Fibroblast of skin of back (primary cell): ENCODE measurements at regions not wholly inside any gene's neighbourhood (a gene's known extent, or its start where the extent isn't known, plus 50 kb on each side); places are given as distances from the start of the nearest gene placed in this dataset.
"Not testable (repeated sequence)": the region's sequence is repeated elsewhere in the genome, so short reads cannot be mapped to it uniquely, and the experiment has no call there.

Experiments
- DNase-seq: peaks from one replicate; pipeline ENCODE4 v3.0.0-alpha.2; 2013

DNA sequence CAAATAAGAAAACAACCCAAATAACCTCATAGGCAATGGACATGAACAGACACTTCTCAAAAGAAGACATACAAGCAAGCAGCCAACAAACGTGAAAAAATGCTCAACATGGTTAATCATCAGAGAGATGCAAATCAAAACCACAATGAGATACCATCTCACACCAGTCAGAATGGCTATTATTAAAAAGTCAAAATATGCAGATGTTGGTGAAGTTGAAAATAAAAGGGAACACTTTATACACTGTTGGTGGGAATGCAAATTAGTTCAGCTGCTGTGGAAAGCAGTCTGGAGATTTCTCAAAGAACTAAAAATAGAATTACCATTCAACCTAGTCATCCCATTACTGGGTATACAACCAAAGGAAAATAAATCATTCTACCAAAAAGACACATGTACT, 606.4 kb downstream of the KCTD12 start:
- peak; percentile 11 for DNase-seq

DNA sequence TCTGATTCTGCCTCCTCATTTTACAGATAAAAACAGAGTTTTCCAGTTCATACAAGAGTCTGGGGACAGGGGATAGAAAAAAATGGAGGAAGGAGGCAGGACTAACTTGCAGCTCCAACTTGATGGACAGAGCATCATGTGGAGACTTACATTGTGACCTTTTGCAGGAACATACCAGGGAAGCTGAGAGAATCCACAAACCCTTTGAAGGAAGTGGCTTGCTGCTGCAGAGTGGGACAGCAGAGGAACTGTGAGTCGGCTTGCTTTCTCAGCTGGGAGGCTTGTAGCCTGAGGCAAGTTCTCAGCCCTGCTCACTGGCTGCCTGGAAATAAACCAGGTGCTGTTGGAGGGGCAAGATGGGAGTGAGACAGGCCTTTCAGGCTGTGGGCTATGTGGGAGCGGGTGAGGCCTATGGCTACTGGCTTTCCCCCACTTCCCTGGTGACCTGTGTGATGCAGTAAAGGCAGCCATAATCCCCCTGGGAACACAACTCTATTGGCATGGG, 614.4 kb downstream of the KCTD12 start:
- peak; percentile 23 for DNase-seq

DNA sequence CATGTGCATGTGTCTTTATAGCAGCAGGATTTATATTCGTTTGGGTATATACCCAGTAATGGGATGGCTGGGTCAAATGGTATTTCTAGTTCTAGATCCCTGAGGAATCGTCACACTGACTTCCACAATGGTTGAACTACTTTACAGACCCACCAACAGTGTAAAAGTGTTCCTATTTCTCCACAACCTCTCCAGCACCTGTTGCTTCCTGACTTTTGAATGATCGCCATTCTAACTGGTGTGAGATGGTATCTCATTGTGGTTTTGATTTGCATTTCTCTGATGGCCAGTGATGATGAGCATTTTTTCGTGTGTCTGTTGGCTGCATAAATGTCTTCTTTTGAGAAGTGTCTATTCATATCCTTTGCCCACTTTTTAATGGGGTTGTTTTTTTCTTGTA, 617.9 kb downstream of the KCTD12 start:
- DNase-seq, result not testable (repeated sequence)

GRCh38 chr13:76267216-76267615, 619.0 kb downstream of the KCTD12 start:
- peak; percentile 23 for DNase-seq

- DNase-seq, result peak; percentile 17
Measured at GRCh38 chr13:76266561-76266960, 619.6 kb downstream of the KCTD12 start.

DNA sequence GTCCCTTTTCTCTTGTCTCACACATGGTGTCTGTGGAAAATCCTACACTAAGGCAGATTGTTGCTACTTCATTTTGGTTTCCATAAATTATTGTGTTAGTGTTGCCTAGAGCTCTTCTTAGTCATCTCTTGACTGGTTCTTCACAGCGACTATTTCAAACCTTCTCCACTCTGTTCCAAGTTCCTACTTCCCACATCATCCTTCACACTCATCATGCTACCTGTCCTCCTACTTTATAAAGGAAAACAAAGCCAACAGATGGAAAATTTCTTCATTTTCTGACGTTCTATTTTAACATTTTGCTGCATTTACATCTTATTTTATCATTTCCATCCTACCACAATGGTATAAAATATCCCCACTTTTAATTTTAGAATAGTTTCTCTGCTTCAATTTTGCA, 614.1 kb downstream of the LMO7 start:
- DNase-seq, result no peak

DNA sequence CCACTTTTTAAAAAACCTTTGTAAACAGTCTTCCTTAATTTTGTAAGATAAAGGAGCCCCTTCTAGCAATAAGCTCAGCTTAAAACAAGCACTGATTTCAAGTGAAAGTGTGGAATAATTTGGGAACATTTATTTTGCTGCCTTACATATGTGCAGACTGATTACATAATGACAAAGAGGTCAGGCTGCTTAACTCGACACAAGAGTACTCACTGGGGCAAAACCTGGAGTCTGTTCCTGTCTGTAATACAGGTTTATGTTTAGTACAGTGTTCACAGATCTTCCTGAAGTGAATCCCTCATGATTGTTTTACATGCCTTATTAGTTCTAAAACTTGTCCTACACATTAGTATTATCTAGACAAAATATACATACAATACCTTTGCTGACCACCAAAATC, 609.8 kb downstream of the LMO7 start:
- DNase-seq, result no peak

DNA sequence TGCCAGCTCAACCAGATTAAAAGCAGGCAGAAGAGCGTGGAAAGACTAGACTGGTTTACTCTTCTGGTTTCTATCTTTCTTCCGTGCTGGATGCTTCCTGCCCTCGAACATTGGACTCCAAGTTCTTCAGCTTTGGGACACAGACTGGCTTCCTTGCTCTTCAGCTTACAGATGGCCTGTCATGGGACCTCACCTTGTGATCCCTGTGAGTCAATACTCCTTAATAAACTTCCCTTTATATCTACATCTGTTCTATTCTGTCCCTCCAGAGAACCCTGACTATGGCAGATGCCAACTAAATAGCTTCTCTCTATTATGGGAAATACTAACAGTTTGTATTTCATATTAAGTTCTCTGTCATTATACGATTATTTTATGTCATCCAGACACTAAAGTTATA, 609.1 kb downstream of the LMO7 start:
- no peak for DNase-seq

- DNase-seq, result not testable (repeated sequence)
Measured at GRCh38 chr13:76243120-76243519, 607.0 kb downstream of the LMO7 start.

GRCh38 chr13:76239031-76239680, 603.0 kb downstream of the LMO7 start:
- no peak for DNase-seq

DNA sequence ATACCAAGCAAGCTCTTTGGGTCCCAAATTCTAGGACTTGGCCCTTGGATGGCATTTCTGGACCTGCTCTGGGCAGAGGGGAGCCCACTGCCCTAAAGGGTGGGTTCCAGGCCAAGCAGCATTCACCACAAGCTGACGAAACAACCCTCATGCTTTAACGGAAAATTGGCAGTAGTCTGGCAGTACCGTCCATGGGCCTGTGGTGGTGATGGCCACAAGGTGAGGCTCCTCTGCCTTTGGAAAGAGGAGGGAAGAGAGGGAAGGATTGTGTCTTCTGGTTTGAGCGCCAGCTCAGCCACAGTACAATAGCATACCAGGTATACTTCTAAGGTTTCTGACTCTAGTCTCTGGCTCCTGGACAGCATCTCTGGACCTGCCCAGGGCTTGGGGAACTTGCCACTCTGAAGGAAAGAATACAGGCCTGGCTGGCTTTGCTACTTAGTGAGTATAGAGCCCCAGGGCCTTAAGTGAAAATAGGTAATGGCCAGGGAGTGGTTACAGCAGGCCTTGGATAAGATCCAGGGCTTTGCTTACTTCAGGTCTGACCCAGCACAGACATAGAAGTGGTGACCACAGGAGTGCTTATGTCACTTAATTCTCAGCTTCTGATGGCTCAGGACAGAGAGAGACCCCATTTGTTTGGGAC, 595.5 kb downstream of the LMO7 start:
- no peak for DNase-seq

DNA sequence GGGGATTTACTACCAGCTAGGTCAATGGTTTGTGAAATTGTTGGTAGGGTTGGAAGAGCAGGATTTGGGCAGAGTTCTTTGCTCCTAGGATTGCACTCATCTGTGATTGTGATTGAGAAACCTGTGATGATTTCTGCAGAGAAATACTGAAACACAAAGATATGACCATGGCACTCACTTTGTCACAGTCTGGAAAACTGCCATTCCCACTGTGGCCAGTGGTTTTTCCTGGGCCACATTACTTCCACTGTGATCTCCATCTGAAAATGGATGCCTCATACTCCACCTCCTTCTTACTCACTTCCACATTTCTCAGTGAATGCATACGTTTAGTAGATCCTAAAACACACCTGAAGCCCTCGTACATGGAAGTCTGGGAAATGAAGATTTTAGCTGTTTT, 593.2 kb downstream of the LMO7 start:
- DNase-seq, result no peak

DNA sequence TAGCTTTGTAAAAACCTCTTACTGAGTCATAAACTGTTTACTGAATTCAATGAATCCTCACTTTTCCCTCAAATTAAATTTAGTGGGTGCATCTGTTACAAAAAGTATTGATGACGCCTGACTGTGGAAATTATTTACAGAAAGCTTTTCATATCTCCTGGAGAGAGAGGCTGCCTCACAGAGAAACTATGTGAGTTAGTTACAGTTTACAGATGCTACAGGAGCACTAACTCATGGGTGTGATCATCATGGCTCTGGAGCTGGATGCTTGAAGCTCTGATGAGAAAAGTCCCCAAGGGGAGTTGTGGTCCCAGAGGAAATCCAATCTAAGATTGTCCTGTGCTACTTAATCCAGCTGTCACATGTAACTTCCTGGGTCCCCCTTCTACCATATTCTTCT, 590.8 kb downstream of the LMO7 start:
- peak; percentile 16 for DNase-seq

DNA sequence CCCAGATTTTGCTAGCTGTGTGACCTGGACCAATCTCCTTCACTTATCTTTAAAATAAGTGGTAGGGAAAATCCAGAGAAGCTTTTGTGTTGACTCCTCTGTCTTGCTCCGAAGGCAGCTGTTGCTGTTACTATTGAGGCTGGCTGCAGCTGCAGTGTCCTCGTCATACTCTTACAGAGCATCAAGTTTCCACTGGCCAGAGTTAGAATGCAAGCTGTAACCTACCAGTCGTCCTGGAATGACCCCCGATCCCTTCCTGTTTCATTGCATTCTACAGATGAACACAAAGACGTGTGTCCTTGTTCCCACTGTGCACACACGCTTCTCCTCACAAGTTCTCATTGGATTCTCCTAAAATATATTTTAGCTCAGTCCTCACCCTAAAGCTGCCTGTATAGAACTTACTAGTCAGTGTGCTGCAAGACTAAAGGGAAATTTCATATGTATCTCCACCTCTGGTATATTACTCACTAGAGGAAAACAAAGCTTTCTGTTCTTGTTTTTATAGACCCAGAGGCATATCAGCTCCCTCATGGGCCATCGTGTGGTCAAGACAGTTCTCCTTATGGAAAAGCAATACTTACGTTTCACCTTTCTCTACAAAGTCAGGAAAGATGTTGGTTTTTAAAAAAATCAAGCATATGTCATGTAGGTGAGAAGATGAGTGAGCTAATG, 589.8 kb downstream of the LMO7 start:
- DNase-seq, result peak; percentile 7

DNA sequence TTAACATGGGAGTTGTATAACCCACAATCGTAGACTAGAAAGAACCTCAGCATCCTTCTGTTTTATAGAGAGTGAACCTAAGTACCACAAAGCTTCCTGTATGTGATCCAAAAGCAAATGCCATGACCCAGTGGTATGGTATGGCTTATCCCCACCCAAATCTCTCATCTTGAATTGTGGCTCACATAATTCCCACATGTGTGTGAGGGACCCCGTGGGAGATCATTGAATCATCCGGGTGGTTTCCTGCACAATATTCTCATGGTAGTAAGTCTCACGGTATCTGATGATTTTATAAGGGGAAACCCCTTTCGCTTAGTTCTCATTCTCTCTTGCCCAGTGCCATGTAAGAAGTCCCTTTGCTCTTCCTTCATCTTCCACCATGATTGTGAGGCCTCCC, 587.9 kb downstream of the LMO7 start:
- peak; percentile 40 for DNase-seq

DNA sequence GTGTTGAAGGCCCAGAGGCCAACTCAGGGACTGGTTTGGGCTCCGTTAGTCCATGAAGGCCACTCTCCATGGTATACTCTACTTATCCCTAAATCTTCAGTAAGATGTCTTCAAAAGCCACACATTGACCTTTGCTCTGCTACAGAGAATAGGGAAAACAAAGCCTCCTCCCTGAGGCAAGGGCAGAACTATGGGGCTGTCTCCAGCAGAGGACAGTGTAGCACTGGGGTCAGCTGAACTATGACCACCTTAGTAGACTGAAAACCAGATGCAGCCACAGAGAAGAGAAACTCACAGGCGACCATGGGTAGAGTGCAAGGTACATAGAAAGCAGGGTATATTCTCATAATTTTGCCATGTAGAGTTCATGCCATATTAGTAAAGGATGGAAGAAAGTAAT, 587.4 kb downstream of the LMO7 start:
- DNase-seq, result no peak

GRCh38 chr13:76222511-76222910, 586.4 kb downstream of the LMO7 start:
- DNase-seq, result peak; percentile 7

DNA sequence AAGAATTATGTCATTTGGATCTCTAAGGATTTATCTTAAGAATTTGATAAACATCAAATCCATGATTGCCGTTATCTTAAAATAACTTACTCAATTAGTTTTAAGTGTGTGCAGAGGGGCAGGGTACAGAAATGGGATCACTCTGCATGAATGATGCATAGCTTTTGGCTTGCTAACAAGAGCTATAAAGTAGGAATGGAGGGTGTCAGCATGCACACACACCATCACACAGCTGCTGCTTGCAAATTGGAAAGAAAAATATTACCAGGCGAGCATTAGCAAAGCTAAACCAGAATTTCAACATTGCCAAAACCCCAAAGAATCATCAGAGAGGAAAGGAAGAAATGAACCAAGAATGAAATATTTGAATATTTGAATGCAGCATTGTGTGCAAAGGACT, 580.6 kb downstream of the LMO7 start:
- DNase-seq, result peak; percentile 34

DNA sequence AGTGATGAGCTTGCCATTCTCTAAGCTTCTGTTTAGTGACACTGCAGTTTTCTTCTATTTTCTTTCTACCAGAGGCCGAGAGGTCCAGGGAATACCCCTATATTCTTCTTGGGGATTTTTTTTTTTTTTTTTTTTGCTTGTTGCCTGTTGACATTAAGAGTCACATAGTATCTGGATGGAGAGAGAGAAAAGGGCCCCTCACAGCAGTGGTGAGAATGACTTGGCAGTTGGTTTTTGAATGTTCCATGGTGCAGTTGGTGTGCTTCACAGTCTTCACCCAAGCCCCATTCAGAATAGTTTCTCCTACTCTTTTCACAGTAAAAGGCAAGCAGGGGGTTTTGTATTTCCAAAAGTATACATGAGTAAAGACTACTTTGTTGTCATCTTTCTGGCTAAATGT, 577.9 kb downstream of the LMO7 start:
- DNase-seq, result no peak

- DNase-seq, result no peak
Measured at GRCh38 chr13:76213423-76213904, 577.3 kb downstream of the LMO7 start.

DNA sequence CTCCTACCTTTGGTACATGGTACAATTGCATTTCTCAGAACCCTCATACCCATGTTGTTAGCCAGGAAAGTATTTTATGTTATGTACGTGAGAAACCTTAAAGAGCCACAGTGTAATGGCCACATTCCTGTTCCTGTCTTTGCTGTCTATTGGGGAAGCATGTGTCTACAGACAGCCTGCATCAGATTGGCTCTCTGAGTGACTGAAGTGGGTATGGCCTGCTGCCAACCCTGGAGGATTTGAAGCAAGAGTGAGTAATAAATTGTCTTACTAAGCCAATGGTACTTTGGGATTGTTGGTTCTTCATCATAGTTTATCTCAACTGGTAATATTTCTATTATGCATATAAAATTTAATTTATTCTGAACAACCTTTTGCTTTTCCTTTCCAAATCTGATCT, 574.1 kb downstream of the LMO7 start:
- DNase-seq, result peak; percentile 57

DNA sequence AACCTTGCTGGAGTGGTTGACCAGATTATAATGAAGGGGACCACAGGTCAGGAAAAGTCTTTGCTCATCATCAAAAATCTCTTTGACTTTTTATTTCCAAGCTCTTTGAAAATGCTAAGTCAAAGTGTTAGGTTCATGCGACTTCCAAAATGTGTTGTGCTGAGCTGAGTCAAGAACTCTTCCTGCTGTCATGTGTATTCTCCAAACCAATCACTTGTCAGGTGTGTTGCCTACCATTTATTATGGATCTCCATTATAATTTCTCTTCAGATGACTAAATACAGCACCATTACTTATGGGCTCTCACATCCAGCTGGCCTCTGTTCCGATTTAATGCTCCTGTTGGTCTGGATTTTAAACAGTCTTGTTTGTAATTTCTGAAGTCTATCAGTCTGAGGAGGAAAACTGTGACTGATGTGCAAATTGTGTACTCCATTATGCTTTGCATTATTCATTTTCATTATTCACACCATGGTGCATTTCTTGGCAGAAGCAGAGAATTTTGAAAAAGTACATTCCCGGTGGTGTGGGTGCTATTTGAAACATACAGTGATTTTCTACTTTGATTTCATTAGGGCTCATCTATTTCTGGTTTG, 562.5 kb downstream of the LMO7 start:
- no peak for DNase-seq

- DNase-seq, result no peak
Measured at GRCh38 chr13:76189882-76190519, 553.9 kb downstream of the LMO7 start.
